ENCODE measurements at regions not wholly inside any gene's neighbourhood (a gene's known extent, or its start where the extent isn't known, plus 50 kb on each side); places are given as distances from the start of the nearest gene placed in this dataset.

DNA sequence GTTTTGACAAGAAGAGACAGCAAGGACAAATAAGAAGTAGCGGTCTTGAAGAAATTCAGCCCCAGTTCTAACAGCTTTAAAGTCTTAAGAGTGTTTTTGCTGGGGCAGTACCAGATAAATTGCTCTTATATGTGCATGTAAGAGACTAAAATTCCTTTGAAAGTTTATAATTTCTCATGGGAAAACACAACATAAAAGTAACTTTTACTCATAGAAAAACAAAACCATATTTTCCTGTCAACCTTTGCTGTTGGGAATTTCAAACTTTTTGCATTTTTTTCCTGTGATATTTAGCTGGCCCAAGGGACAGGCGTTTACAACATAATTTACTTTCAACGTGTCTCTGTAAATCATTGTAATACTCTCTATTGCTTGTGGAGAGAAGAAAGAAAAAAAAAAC, 767.8 kb upstream of the ZEB2 start:
- TF ChIP-seq, protein P1, sequence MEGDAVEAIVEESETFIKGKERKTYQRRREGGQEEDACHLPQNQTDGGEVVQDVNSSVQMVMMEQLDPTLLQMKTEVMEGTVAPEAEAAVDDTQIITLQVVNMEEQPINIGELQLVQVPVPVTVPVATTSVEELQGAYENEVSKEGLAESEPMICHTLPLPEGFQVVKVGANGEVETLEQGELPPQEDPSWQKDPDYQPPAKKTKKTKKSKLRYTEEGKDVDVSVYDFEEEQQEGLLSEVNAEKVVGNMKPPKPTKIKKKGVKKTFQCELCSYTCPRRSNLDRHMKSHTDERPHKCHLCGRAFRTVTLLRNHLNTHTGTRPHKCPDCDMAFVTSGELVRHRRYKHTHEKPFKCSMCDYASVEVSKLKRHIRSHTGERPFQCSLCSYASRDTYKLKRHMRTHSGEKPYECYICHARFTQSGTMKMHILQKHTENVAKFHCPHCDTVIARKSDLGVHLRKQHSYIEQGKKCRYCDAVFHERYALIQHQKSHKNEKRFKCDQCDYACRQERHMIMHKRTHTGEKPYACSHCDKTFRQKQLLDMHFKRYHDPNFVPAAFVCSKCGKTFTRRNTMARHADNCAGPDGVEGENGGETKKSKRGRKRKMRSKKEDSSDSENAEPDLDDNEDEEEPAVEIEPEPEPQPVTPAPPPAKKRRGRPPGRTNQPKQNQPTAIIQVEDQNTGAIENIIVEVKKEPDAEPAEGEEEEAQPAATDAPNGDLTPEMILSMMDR (IDR thresholded peaks at IDR 0.05): no peak
- TF ChIP-seq EZH2 (IDR thresholded peaks at IDR 0.05; ENCODE audit: borderline replicate concordance, insufficient read depth, low read depth, low read length, poor library complexity, severe bottlenecking): no peak
